ENCODE measurements at regions not wholly inside any gene's neighbourhood (a gene's known extent, or its start where the extent isn't known, plus 50 kb on each side); places are given as distances from the start of the nearest gene placed in this dataset.

DNA sequence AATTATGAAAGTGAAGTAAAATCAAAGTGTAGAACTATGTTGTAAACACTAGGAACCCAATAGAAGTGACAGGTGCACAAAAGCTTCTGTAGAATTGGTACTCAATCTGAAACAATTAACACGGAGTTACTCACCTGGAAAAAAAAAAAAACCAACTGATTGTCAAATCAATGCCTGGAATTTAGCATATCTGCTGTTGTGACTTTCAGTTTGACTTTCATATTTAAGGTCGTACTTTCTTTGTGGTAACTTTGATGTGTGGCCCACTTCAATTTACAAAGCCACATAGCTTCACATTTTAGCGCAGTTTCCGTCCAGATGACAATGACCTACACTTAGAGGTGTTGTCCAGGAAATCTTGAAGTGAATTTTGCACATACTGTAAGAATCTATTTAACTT is 1124.9 kb downstream of the STIM2 start:
- TF ChIP-seq, protein P1, sequence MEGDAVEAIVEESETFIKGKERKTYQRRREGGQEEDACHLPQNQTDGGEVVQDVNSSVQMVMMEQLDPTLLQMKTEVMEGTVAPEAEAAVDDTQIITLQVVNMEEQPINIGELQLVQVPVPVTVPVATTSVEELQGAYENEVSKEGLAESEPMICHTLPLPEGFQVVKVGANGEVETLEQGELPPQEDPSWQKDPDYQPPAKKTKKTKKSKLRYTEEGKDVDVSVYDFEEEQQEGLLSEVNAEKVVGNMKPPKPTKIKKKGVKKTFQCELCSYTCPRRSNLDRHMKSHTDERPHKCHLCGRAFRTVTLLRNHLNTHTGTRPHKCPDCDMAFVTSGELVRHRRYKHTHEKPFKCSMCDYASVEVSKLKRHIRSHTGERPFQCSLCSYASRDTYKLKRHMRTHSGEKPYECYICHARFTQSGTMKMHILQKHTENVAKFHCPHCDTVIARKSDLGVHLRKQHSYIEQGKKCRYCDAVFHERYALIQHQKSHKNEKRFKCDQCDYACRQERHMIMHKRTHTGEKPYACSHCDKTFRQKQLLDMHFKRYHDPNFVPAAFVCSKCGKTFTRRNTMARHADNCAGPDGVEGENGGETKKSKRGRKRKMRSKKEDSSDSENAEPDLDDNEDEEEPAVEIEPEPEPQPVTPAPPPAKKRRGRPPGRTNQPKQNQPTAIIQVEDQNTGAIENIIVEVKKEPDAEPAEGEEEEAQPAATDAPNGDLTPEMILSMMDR (IDR thresholded peaks at IDR 0.05), result no peak
- no peak for TF ChIP-seq POLR2A (IDR thresholded peaks at IDR 0.05)

All from heart left ventricle (tissue), 13 donors.